ENCODE measurements at regions not wholly inside any gene's neighbourhood (a gene's known extent, or its start where the extent isn't known, plus 50 kb on each side); places are given as distances from the start of the nearest gene placed in this dataset.

DNA sequence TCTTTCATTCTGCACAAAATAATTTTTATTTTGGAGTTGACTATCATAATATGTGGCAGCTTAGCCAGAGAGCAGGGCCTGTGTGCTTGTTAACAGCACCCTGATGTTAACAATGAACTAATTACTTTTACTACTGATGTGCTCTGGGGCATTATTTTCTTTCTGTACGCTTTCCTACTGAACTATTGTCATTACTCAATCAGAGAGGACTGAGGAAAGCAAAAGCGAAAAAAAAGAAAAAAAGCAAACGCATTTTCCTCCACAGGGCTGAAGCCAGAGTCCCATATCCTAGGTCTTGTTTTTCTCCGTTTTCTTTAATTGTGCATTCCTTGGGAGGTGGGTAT, 221.2 kb downstream of the TTLL7 start:
- TF ChIP-seq, protein P1, sequence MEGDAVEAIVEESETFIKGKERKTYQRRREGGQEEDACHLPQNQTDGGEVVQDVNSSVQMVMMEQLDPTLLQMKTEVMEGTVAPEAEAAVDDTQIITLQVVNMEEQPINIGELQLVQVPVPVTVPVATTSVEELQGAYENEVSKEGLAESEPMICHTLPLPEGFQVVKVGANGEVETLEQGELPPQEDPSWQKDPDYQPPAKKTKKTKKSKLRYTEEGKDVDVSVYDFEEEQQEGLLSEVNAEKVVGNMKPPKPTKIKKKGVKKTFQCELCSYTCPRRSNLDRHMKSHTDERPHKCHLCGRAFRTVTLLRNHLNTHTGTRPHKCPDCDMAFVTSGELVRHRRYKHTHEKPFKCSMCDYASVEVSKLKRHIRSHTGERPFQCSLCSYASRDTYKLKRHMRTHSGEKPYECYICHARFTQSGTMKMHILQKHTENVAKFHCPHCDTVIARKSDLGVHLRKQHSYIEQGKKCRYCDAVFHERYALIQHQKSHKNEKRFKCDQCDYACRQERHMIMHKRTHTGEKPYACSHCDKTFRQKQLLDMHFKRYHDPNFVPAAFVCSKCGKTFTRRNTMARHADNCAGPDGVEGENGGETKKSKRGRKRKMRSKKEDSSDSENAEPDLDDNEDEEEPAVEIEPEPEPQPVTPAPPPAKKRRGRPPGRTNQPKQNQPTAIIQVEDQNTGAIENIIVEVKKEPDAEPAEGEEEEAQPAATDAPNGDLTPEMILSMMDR (IDR thresholded peaks at IDR 0.05), result no peak
- no peak for TF ChIP-seq POLR2A (IDR thresholded peaks at IDR 0.05)
